Osteocyte (in vitro differentiated cells): ENCODE measurements at regions not wholly inside any gene's neighbourhood (a gene's known extent, or its start where the extent isn't known, plus 50 kb on each side); places are given as distances from the start of the nearest gene placed in this dataset.

Source experiments
- DNase-seq: peaks from one replicate; pipeline ENCODE4 v3.0.0; 2021; ENCODE audit warnings: mixed read lengths; ENCODE audit not compliant: unreplicated experiment; ENCODE audit errors: extremely low spot score
- H3K27ac Mint-ChIP-seq: one replicate; pipeline ENCODE4 v1.8.0; 2021; ENCODE audit warnings: mild to moderate bottlenecking, mixed read lengths; ENCODE audit not compliant: unreplicated experiment
- H3K27me3 Mint-ChIP-seq: one replicate; pipeline ENCODE4 v1.8.0; 2021; ENCODE audit warnings: mixed read lengths; ENCODE audit not compliant: unreplicated experiment
- H3K36me3 Mint-ChIP-seq: one replicate; pipeline ENCODE4 v1.8.0; 2021; ENCODE audit warnings: mixed read lengths; ENCODE audit not compliant: unreplicated experiment
- H3K4me1 Mint-ChIP-seq: one replicate; pipeline ENCODE4 v1.8.0; 2021; ENCODE audit warnings: mixed read lengths; ENCODE audit not compliant: unreplicated experiment
- H3K4me3 Mint-ChIP-seq: one replicate; pipeline ENCODE4 v1.8.0; 2021; ENCODE audit warnings: mild to moderate bottlenecking, moderate library complexity, mixed read lengths; ENCODE audit not compliant: unreplicated experiment
- H3K9me3 Mint-ChIP-seq: one replicate; pipeline ENCODE4 v1.8.0; 2021; ENCODE audit warnings: mixed read lengths; ENCODE audit not compliant: unreplicated experiment
- CTCF ChIP-seq: fragments of 200-600 bp; sonication (generic); IDR thresholded peaks from 2 replicates; pipeline ENCODE4 v1.5.0; 2021; ENCODE audit warnings: antibody characterized with exemption, mild to moderate bottlenecking, moderate library complexity

DNA sequence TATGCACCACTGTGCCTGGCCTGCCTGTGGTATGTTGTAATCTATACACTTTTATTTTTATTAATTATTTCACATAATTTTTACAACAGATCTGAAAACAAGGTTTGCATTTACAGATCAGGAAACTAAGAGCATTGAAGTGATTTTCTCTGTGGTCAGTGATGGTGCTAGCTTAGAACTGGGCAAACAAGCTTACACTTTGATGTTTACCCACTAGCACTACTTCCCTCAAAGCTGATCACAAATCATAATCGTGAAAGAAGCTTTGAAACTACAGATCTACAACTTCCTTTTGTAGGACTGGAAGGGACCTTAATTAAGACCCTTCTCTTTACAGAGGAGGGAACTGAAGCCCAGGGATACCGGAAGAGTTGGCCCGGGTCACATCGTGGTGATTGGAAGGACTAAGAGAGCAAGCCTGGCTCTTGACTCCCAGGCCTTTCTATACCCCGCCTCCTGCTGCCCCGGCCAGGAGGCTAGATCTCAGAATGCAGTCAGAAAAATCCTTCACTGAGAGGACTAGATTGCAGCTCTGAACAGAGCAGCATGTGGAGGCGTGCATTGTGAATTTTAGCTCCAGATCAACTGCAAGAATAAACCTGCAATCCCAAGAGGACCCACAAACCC lies 93.7 kb upstream of the ZNF827 start:
- Mint-ChIP-seq H3K9me3 (peaks cover 11% of the 10 kb centered on the region), H3K4me3 (no peak overlapping the region)

DNA sequence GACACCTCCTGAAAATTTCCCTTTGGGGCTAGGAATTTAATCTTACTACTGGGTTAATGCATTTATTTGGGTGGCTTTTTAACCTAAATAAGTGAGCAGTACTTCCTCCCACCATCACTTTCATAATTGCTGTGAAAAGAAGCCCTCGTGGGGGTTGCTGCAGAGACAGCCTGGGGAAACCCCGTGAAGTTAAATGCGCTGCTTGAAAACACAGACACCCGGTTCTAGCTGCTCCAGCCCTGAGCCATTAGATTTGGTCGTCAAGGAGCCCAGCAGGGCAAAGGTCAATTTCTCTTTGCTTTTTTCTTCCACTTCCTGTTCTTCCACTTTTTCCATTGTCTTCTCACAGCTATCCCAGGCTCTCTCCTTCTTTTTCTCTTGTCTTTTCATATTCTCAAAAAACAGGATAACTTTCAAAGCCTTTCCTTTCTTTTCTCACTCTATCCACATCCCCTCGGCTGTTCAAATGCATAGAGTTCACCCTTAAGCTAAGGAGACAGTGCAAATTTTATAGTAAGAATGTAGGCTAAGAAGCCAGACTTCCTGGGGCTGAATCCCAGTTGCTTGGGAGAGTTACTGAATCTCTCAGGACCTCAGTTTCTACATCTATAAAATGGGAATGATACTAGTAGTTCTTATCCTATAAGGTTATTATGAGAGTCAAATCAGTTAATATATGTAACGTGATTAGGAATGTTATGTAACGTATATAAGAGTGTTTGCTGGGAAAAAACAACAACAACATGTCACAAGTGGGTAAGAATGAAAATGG lies 91.5 kb upstream of the ZNF827 start:
- no peak for DNase-seq
- no peak for TF ChIP-seq CTCF
- H3K27me3 Mint-ChIP-seq: peaks cover 2% of the 10 kb centered on the region
- peaks cover 11% of the 10 kb centered on the region for H3K9me3 Mint-ChIP-seq
- H3K27ac Mint-ChIP-seq: no peak overlapping the region
- H3K4me1 Mint-ChIP-seq: peaks cover 3% of the 10 kb centered on the region
- no peak overlapping the region for H3K4me3 Mint-ChIP-seq
- no peaks in the 10 kb centered on the region for H3K36me3 Mint-ChIP-seq

More for the DNA sequence above, 93.7 kb upstream of the ZNF827 start:
- Mint-ChIP-seq H3K36me3 (no peaks in the 10 kb centered on the region), H3K27me3 (no peaks in the 10 kb centered on the region), H3K4me1 (peaks cover 3% of the 10 kb centered on the region), H3K27ac (no peak overlapping the region)
- TF ChIP-seq CTCF: no peak
- DNase-seq: no peak

DNA sequence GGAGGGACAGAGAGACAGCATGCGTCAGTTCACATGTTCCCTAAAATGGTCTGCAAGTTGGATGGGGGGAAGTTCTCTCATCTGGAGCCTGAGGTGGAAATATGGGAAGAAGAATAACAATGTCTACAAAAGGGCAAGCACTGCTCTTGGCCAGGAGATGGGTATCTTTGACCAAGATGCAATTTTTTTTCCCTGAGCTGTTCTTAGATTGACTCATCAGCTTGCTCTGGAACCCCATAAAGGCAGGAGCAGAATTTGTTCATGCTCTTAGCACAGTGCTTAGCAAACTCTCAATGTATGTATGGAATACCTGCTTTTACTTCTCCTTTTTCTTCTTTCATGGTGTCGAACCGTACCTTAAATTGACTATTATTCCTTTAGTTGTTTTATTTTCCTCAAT lies 90.5 kb upstream of the ZNF827 start:
- no peak for DNase-seq

GRCh38 chr4:146027761-146028160 lies 89.1 kb upstream of the ZNF827 start:
- no peak overlapping the region for H3K27ac Mint-ChIP-seq
- H3K36me3 Mint-ChIP-seq: no peaks in the 10 kb centered on the region
- DNase-seq: no peak
- no peak overlapping the region for H3K4me3 Mint-ChIP-seq
- no peak for TF ChIP-seq CTCF
- peaks cover 3% of the 10 kb centered on the region for H3K4me1 Mint-ChIP-seq
- no peaks in the 10 kb centered on the region for H3K9me3 Mint-ChIP-seq
- peaks cover 2% of the 10 kb centered on the region for H3K27me3 Mint-ChIP-seq

More for the DNA sequence above, 90.5 kb upstream of the ZNF827 start:
- no peak for TF ChIP-seq CTCF
- H3K27ac Mint-ChIP-seq: no peak overlapping the region
- peaks cover 6% of the 10 kb centered on the region for H3K9me3 Mint-ChIP-seq
- no peaks in the 10 kb centered on the region for H3K36me3 Mint-ChIP-seq
- peaks cover 3% of the 10 kb centered on the region for H3K4me1 Mint-ChIP-seq
- H3K27me3 Mint-ChIP-seq: peaks cover 2% of the 10 kb centered on the region
- no peak overlapping the region for H3K4me3 Mint-ChIP-seq

DNA sequence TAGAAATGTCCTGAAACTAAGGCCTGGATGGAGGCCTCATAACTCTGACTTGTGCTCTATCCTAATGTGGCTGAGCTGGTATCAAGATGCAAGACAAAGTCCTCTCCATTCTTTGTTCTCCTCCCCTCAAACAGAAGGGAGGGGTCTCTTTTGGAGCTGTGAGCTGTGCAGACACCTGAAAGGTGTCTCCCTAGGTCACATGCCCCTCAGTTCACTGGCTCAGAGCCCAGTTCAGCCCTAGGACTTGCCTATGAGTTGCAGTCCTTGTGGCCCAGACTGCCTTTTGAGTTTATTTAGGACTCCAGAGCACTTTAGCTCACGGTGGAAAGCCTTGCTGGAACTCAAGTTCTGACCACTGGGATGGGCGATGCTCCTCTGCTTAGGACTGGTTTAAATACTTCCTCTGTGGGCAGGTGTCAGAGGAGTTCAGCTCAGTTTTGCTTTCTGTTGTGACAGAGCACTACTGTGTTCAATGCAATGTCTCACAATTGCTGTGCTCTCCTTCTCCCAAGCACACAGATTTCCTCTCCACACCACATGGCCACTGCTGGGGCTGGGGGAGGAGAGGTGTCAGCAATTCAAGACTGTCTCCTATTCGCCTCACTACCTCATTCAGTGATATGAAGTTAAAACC lies 84.8 kb upstream of the ZNF827 start:
- no peak for DNase-seq
- H3K36me3 Mint-ChIP-seq: no peaks in the 10 kb centered on the region
- no peak for TF ChIP-seq CTCF
- no peak overlapping the region for H3K4me3 Mint-ChIP-seq
- no peaks in the 10 kb centered on the region for H3K4me1 Mint-ChIP-seq
- peaks cover 11% of the 10 kb centered on the region for H3K27me3 Mint-ChIP-seq
- H3K27ac Mint-ChIP-seq: no peak overlapping the region
- no peaks in the 10 kb centered on the region for H3K9me3 Mint-ChIP-seq
